Activated effector memory CD4-positive, alpha-beta T cell treated with anti-CD3 and anti-CD28 coated beads, Interleukin-2, amount 50 U/mL, for 16 hours (primary cell): ENCODE measurements at regions not wholly inside any gene's neighbourhood (a gene's known extent, or its start where the extent isn't known, plus 50 kb on each side); places are given as distances from the start of the nearest gene placed in this dataset.

ENCODE experiments used
- DNase-seq: peaks from one replicate; pipeline ENCODE4 v3.0.0-alpha.2; 2020

DNA sequence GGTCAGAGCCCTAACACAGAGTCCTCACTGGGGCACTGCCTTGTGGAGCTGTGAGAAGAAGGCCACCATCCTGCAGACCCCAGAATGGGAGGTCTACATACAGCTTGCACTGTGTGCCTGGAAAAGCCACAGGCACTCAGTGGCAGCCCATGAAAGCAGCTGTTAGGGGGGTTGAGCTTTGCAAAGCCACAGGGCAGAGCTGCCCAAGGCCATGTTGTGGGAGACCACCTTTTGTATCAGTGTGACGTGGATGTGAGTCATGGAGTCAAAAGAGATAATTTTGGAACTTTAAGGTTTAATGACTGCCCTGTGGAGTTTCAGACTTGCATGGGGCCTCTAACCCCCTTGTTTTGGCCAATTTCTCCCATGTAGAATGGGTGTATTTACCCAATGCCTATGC, 52.9 kb upstream of the TPRG1 start:
- no peak for DNase-seq

DNA sequence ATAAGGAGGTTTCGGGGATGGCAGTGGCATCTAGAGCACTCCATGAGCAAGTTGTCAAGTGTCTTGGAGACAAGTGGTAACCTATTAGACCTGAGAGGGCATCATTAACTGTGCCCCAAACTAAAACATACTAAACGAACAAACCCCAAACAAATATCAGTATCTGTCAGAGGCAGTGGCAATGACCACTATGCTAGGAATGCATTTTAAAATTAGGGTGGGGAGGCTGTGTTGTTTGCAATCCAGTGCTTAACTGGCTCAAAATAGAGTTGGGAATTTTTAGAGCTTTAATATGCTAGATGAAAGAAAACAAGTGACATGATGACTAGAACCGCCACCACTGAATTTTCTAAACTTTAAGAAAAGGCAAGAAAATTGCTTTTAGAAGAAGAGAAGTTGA, 51.8 kb upstream of the TPRG1 start:
- no peak for DNase-seq

DNA sequence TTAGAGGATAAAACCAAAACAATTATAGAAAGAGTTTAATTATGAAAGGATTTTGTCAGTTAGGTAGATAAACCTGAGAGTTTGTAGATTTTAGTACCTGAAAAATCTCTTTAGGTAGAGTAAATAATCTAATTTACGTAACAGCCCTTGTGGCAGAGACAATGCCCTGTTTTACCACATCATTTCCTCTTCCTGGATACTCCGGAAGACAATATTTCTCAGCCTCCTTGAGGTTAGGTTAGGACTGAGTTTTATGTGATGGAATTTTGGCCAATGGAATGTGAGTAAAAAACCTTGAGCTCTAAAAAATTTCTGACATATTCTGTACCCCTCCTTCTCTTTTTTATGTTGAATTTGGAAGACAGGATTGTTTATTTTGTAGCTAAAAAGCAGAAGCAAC, 50.7 kb upstream of the TPRG1 start:
- no peak for DNase-seq
